ENCODE measurements at regions not wholly inside any gene's neighbourhood (a gene's known extent, or its start where the extent isn't known, plus 50 kb on each side); places are given as distances from the start of the nearest gene placed in this dataset.

DNA sequence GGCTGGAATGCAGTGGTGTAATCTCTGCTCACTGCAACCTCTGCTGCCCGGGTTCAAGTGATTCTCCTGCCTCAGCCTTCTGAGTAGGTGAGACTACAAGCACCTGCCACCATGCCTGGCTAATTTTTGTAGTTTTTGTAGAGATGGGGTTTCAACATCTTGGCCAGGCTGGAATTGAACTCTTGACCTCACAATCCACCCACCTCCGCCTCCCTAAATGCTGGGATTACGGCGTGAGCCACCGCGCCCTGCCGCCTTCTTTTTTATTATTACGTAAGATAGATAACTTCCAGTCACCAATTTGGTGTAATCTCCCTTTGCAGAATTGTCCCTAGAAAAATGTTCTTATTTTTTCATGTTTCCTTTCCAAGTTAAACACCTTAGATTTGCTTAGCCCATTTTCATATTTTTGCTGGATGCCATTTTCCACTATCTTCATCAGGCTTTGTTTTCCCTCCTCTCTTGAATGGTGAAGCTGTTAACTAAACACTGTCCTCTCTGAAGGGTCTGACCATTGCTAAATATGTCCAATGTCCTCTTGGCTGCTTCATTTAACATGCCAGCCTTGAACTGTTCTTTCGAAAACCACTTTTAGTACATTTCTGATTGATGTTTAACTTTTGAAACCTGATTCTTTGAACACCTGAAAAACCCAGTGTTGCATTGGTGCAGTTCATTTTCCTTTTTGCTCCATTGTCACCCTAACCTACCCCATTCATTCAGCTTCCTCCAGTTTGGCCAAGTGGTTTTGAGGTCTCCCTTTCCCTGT lies 135.1 kb upstream of the PIK3R1 start:
- TF ChIP-seq, protein P1, sequence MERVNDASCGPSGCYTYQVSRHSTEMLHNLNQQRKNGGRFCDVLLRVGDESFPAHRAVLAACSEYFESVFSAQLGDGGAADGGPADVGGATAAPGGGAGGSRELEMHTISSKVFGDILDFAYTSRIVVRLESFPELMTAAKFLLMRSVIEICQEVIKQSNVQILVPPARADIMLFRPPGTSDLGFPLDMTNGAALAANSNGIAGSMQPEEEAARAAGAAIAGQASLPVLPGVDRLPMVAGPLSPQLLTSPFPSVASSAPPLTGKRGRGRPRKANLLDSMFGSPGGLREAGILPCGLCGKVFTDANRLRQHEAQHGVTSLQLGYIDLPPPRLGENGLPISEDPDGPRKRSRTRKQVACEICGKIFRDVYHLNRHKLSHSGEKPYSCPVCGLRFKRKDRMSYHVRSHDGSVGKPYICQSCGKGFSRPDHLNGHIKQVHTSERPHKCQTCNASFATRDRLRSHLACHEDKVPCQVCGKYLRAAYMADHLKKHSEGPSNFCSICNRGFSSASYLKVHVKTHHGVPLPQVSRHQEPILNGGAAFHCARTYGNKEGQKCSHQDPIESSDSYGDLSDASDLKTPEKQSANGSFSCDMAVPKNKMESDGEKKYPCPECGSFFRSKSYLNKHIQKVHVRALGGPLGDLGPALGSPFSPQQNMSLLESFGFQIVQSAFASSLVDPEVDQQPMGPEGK (CRISPR knock-in tag; IDR thresholded peaks at IDR 0.05; ENCODE audit: borderline replicate concordance), result no peak
- TF ChIP-seq ARNTL (CRISPR knock-in tag; IDR thresholded peaks at IDR 0.05; ENCODE audit: borderline replicate concordance, low read depth) (no peak), ZNF8 (CRISPR knock-in tag; IDR thresholded peaks at IDR 0.05) (no peak), ESRRG (CRISPR knock-in tag; IDR thresholded peaks at IDR 0.05) (no peak), ZFP30 (CRISPR knock-in tag; IDR thresholded peaks at IDR 0.05) (no peak), CSRNP3 (CRISPR knock-in tag; IDR thresholded peaks at IDR 0.05) (no peak), SNAI2 (CRISPR knock-in tag; IDR thresholded peaks at IDR 0.05) (no peak), BACH2 (CRISPR knock-in tag; IDR thresholded peaks at IDR 0.05; ENCODE audit: borderline replicate concordance) (no peak), ISL1 (CRISPR knock-in tag; IDR thresholded peaks at IDR 0.05) (no peak)
- TF ChIP-seq, protein P2, sequence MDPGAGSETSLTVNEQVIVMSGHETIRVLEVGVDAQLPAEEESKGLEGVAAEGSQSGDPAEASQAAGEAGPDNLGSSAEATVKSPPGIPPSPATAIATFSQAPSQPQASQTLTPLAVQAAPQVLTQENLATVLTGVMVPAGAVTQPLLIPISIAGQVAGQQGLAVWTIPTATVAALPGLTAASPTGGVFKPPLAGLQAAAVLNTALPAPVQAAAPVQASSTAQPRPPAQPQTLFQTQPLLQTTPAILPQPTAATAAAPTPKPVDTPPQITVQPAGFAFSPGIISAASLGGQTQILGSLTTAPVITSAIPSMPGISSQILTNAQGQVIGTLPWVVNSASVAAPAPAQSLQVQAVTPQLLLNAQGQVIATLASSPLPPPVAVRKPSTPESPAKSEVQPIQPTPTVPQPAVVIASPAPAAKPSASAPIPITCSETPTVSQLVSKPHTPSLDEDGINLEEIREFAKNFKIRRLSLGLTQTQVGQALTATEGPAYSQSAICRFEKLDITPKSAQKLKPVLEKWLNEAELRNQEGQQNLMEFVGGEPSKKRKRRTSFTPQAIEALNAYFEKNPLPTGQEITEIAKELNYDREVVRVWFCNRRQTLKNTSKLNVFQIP (CRISPR knock-in tag; IDR thresholded peaks at IDR 0.05; ENCODE audit: borderline replicate concordance, low read depth), result no peak

All from SK-N-SH treated with all-trans-retinoic acid at 6 μM for 48 hours (cell line).